Prostate gland (tissue), 2 donors: ENCODE measurements at regions not wholly inside any gene's neighbourhood (a gene's known extent, or its start where the extent isn't known, plus 50 kb on each side); places are given as distances from the start of the nearest gene placed in this dataset.
"Not testable (repeated sequence)": the region's sequence is repeated elsewhere in the genome, so short reads cannot be mapped to it uniquely, and the experiment has no call there.

Source experiments
- DNase-seq: peaks from one replicate; pipeline ENCODE4 v3.0.0-alpha.2; 2019; ENCODE audit warnings: low spot score
- H3K27ac ChIP-seq, 2 donors: fragments of 200-600 bp; sonication (generic); 2 replicates each; pipeline ENCODE4 v1.5.1; 2017 to 2019
- H3K27me3 ChIP-seq: fragments of 200-600 bp; sonication (generic); replicated peaks from 2 replicates; pipeline ENCODE4 v1.5.1; 2019; ENCODE audit not compliant: insufficient read depth
- H3K36me3 ChIP-seq, 2 donors: fragments of 200-600 bp; sonication (generic); 1 replicate in 1 of 2; 2 replicates in 1 of 2; pipeline versions ENCODE4 v1.5.1 to v1.8.1; 2017 to 2019
- H3K4me1 ChIP-seq: fragments of 200-600 bp; sonication (generic); replicated peaks from 2 replicates; pipeline ENCODE4 v1.5.1; 2019
- H3K4me3 ChIP-seq, 2 donors: fragments of 200-600 bp; sonication (generic); 2 replicates each; pipeline ENCODE4 v1.5.1; 2017 to 2019
- H3K9me3 ChIP-seq: fragments of 200-600 bp; sonication (generic); 2 replicates; pipeline ENCODE4 v1.5.1; 2017
- POLR2A ChIP-seq: fragments of 450-650 bp; IDR thresholded peaks from one replicate; pipeline ENCODE4 v1.6.1; 2016; ENCODE audit warnings: antibody characterized with exemption, mild to moderate bottlenecking
- POLR2AphosphoS5 ChIP-seq: sonication (generic); formaldehyde crosslinking; IDR thresholded peaks from one replicate; pipeline ENCODE4 v1.6.1; 2017; ENCODE audit warnings: antibody characterized with exemption
- WGBS: methylation state at CpG from one replicate; pipeline ENCODE4 v1.1.5; 2018; 5-methylcytosine and 5-hydroxymethylcytosine counted together
- intact Hi-C: fragments of 100-400 bp; cut with DNase I; formaldehyde crosslinking; loops from one replicate; pipeline ENCODE4 v1.14.2; 2022
- TF ChIP-seq, protein P1 (sequence below), 4 experiments: fragments of 200-600 bp in 2 of 4; fragments of 450-650 bp in 2 of 4; sonication (generic) in 2 of 4; IDR thresholded peaks; 1 replicate in 3 of 4; 2 replicates in 1 of 4; pipeline ENCODE4 v1.5.1; 2016 to 2019; ENCODE audit warnings: antibody characterized with exemption in 4 of 4, mild to moderate bottlenecking in 2 of 4, moderate library complexity in 2 of 4

DNA sequence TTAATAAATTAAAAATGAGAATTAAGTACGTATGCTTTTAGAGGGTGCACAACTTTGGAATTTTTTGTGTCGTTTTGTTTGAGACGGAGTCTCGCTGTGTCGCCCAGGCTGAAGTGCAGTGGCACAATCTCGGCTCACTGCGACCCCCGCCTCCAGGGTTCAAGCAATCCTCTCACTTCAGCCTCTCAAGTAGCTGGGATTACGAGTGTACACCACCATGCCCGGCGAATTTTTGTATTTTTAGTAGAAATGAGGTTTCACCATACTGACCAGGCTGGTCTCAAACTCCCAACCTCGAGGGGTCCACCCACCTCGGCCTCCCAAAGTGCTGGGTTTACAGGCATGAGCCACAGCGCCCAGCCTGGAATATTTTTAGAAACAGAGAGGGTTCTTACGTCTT is 812.4 kb downstream of the TMEM121 start:
- intact Hi-C loops, H3K27ac ChIP-seq, H3K4me3 ChIP-seq, H3K4me1 ChIP-seq, H3K27me3 ChIP-seq, H3K9me3 ChIP-seq, H3K36me3 ChIP-seq, DNase-seq: not testable (repeated sequence)
- WGBS: 64% methylated on average over 13 of the region's 15 CpGs

DNA sequence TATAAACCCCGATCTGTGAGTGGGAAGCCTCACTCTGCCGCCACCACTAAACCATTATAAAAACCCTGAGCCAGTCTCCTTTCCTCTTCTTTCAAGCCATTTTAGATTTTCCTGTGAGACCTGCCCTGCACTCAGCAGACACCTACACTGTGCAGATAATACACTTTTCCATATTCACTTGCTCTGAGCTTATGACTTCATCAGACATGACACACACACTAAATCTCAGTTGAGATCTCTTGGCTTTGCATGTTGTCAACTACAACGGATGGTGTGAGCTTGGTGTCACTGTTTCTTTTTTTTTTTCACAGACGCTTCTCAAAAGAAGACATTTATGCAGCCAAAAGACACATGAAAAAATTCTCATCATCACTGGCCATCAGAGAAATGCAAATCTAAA is 814.3 kb downstream of the TMEM121 start:
- intact Hi-C loops, H3K27me3 ChIP-seq, H3K36me3 ChIP-seq, H3K4me1 ChIP-seq, H3K4me3 ChIP-seq, DNase-seq, H3K27ac ChIP-seq, H3K9me3 ChIP-seq: not testable (repeated sequence)
- 70% methylated on average over 2 of the region's 4 CpGs for WGBS

DNA sequence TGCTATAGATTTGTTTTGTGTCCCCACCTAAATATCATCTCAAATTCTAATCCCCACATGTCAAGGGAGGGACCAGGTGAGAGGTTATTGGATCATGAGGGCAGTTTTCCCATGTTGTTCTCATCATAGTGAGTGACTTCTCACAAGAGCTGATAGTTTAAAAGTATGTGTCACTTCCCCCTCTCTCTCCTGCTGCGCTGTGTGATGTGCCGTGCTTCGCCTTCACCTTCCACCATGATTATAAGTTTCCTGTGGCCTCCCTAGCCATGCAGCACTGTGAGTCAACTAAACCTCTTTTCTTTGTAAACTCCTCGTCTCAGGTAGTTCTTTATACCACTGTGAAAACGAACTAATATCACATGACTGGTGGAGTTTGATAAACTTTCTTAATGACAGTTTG is 814.8 kb downstream of the TMEM121 start:
- WGBS: 60% methylated on average over 5 of the region's 5 CpGs
- intact Hi-C loops, DNase-seq: not testable (repeated sequence)

DNA sequence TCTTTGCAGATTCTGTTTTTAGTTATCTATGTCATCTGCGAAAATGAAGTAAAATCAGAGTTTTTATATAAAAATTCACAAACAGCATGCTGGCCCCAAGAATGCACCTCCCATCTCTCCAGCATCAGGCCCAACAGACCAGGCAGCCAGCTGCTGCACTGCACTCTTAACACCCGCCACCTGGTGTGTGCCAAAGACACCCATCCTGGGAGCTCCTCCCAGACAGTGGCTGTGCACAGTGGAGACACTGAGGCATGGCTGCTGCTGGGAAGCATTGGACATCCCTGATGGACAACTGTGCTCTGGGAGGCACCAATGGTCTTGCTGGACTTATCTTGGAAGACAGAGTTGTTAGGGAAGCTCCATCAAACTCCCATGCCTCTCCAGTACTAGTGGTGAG is 817.2 kb downstream of the TMEM121 start:
- H3K4me1 ChIP-seq: no peaks in the 10 kb centered on the region
- H3K27me3 ChIP-seq: no peaks in the 10 kb centered on the region
- TF ChIP-seq POLR2A (no peak), POLR2AphosphoS5 (no peak)
- TF ChIP-seq, protein P1, sequence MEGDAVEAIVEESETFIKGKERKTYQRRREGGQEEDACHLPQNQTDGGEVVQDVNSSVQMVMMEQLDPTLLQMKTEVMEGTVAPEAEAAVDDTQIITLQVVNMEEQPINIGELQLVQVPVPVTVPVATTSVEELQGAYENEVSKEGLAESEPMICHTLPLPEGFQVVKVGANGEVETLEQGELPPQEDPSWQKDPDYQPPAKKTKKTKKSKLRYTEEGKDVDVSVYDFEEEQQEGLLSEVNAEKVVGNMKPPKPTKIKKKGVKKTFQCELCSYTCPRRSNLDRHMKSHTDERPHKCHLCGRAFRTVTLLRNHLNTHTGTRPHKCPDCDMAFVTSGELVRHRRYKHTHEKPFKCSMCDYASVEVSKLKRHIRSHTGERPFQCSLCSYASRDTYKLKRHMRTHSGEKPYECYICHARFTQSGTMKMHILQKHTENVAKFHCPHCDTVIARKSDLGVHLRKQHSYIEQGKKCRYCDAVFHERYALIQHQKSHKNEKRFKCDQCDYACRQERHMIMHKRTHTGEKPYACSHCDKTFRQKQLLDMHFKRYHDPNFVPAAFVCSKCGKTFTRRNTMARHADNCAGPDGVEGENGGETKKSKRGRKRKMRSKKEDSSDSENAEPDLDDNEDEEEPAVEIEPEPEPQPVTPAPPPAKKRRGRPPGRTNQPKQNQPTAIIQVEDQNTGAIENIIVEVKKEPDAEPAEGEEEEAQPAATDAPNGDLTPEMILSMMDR (IDR thresholded peaks at IDR 0.05): no peak
- no peak overlapping the region for H3K27ac ChIP-seq
- intact Hi-C loops: no loop called here
- no peak overlapping the region for H3K4me3 ChIP-seq
- H3K36me3 ChIP-seq: no peaks in the 10 kb centered on the region
- 64% methylated on average over 2 of the region's 2 CpGs for WGBS
- no peaks in the 10 kb centered on the region for H3K9me3 ChIP-seq
- no peak for DNase-seq

More for the DNA sequence above, 814.8 kb downstream of the TMEM121 start:
- H3K9me3 ChIP-seq, H3K4me3 ChIP-seq, H3K27ac ChIP-seq, H3K36me3 ChIP-seq, H3K4me1 ChIP-seq, H3K27me3 ChIP-seq: not testable (repeated sequence)

DNA sequence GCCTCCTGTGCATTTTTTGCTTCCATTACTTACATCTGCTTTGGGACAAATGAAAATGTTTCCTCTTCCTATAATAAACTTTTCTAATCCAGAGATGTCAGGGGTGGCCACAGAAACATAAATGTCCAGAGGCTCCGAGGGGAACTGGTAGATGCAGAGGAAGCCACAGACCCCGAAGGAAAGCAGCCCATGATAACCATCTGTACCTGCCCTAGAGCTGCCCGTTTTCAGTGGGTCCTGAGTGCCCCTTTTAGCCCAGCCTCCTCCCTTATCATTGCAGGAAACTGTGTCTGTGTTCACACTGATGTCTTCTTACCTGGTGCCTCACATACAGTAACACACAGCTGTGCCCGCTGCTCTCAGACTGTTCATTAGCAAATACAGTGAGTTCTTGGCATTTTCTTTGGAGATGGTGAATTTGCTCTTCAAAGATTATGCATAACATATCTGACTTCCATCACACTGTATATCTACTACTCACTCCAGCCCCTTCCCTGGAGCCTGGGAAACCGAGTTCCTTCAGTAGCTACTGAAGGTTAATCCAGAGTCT is 817.8 kb downstream of the TMEM121 start:
- DNase-seq, intact Hi-C loops, H3K27ac ChIP-seq, H3K4me3 ChIP-seq, H3K4me1 ChIP-seq, H3K9me3 ChIP-seq, H3K36me3 ChIP-seq, H3K27me3 ChIP-seq: not testable (repeated sequence)
- 27% methylated on average over 5 of the region's 5 CpGs for WGBS

DNA sequence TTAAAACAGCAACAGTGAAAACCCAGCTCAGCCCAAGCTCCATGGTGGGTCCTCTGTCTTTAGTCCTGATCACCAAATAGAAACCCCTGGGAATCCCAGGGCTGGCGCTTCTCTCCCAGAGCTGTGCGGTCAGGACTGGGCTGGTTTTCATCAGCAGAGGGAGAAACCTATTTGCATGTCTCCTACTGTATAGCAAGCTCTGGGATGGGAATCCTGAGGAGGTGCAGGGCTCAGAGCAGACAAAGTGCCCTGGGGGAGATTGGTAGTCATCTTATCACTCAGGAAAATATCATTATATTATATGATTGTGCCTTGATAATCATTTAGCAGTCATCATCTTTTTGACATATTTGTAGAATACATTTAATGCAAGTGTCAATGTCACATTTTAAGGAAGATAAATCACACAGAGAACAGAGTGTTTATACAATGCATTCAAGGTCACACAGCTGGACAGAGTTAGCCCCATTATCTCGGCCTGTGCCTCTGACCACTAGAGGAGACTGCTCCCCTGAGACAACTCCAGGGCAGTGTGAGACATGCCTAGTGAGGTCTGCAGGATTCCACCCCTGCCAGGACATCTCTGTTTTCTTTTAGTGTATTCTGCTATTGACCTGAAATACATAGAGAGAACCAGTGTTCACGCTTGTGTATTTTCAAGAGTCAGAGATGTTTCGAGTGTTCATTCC is 818.6 kb downstream of the TMEM121 start:
- DNase-seq, H3K9me3 ChIP-seq, H3K27me3 ChIP-seq, H3K36me3 ChIP-seq, H3K27ac ChIP-seq, H3K4me1 ChIP-seq, H3K4me3 ChIP-seq, intact Hi-C loops: not testable (repeated sequence)
- 74% methylated on average over 5 of the region's 5 CpGs for WGBS

DNA sequence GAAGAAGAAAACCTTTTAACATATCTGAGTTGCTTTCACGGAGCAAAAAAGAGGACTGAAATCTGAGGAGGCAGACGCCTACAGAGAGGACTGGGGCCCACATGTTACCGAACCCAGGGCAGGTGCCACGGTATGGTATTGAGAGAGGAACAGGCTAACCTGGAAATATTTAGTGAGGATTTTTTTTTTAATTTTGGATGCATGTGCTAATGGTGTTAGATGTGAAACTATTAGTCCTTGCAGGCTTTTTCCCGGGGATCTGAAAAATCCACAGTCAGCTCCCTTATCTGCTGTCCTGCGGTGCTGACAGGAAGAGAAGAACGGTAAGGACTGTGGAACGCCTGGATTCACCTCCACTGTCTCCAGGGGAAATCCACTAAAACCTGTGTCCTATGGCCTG is 819.7 kb downstream of the TMEM121 start:
- intact Hi-C loops: no loop called here
- H3K9me3 ChIP-seq: no peaks in the 10 kb centered on the region
- H3K4me3 ChIP-seq: no peak overlapping the region
- no peaks in the 10 kb centered on the region for H3K27me3 ChIP-seq
- no peaks in the 10 kb centered on the region for H3K36me3 ChIP-seq
- DNase-seq: no peak
- H3K27ac ChIP-seq: no peak overlapping the region
- TF ChIP-seq, protein P1 (IDR thresholded peaks at IDR 0.05): no peak
- TF ChIP-seq POLR2AphosphoS5: no peak
- TF ChIP-seq POLR2A: no peak
- WGBS: 73% methylated on average over 8 of the region's 8 CpGs
- H3K4me1 ChIP-seq: no peaks in the 10 kb centered on the region
